ENCODE measurements at regions not wholly inside any gene's neighbourhood (a gene's known extent, or its start where the extent isn't known, plus 50 kb on each side); places are given as distances from the start of the nearest gene placed in this dataset.
"Not testable (repeated sequence)": the region's sequence is repeated elsewhere in the genome, so short reads cannot be mapped to it uniquely, and the experiment has no call there.

- DNase-seq, result no peak
Measured at GRCh38 chr10:4252701-4253100, 467.7 kb upstream of the KLF6 start.

DNA sequence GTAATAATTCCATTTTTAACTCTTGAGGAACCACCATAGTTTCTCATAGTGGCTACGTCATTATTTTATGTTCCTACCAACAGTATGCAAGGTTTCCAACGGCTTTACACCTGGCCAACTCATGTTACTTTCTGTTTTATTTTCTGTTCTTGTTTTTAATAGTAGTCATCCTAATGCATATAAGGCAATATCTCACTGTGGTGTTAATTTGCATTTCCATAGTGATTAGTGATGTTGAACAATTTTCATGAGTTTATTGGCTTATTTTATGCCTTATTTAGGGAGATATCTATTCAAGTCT, 465.5 kb upstream of the KLF6 start:
- no peak for DNase-seq

DNA sequence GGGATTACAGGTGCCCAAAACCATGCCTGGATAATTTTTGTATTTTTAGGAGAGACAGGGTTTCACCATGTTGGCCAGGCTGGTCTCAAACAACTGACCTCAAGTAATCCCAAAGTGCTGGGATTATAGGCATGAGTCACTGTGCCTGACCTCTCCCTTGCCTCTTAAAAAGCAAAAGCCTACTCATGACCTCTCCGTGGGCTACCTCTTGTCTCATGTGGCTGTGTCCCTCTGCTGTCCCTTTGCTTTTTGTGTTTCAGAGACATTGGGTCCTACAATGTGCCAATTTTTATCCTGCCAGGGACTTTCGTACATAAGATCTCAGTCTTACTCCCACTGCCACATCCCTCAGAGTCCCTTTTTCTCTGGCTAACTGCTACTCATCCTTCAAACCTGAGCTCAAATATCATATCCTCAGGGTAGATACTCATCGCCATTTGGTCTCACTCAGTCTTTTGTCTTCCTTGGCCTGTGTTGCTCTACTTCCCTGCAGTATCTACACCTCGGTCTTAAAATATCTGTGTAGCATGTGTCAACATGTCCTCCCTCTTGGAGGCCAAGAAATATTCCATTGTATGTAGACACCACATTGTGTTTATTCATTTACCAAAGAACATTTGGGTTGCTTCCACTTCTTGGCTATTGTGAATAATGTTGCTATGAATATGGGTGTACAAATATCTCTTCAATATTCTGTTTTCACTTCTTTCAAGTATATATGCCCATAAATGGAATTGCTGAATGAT, 465.0 kb upstream of the KLF6 start:
- DNase-seq, result no peak

- no peak for DNase-seq
Measured at GRCh38 chr10:4247379-4247778, 462.4 kb upstream of the KLF6 start.

DNA sequence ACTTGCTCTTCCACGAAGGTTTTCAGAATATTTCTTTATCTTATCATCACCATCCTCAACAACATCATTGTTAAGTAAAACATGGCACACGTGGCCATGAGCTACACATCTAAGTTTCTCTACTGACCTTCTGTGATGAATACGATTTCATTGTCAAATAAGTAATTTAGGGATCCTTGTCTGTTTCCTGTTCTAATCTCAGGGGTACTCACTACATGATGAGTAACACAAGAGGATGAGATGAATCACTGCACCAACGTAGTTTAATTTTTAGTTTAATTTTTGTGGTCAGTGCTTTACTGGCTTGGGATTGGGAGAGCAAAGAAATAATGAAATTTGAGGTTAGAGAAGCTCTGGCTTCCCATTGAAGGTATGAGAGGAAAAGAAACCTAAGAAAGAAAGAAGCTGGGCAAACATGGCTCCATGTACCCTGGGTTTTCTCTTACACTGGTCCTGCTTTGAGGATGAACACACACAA, 461.9 kb upstream of the KLF6 start:
- DNase-seq, result no peak

DNA sequence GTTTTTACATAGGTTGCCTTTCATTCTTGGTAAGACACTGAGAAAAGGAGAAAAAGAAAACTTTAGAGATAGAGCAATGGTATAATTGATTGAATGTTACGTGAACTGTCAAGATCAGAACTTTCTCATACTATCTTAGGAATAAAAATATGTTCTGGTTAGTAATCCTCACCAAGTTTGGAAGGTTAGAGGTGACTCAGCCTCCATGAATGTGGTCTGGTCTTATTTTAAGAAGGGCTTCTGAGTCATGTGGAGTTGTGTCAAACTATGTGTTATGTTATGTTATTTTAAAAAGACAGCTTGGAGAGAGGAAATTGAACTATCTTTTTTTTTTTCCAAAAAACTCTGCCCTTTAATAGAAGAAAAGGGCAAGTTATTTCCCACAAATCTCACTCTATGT, 458.6 kb upstream of the KLF6 start:
- DNase-seq, result peak in 1 of 2 experiments; percentile 9

DNA sequence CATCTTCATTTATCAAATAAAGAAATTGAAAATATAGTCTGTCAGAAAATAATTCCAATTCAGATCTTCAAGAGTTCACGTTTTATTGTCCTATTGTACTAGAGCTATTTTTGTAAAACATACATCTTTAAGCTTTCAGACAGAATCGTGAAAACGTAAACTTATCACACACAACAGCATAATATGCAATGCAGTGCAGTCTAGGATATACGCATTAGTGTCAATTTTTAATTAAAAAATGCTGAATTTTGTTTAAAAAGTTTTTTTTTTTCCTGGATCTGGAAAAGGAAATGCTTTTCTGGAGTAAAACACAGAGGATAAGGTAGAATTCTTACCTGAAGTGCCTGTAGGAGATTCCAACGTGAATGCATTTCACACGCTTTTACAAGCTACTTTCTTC, 458.2 kb upstream of the KLF6 start:
- no peak for DNase-seq

- no peak for DNase-seq
Measured at GRCh38 chr10:4242561-4243035, 457.6 kb upstream of the KLF6 start.

- DNase-seq, result no peak
Measured at GRCh38 chr10:4241724-4242345, 456.8 kb upstream of the KLF6 start.

DNA sequence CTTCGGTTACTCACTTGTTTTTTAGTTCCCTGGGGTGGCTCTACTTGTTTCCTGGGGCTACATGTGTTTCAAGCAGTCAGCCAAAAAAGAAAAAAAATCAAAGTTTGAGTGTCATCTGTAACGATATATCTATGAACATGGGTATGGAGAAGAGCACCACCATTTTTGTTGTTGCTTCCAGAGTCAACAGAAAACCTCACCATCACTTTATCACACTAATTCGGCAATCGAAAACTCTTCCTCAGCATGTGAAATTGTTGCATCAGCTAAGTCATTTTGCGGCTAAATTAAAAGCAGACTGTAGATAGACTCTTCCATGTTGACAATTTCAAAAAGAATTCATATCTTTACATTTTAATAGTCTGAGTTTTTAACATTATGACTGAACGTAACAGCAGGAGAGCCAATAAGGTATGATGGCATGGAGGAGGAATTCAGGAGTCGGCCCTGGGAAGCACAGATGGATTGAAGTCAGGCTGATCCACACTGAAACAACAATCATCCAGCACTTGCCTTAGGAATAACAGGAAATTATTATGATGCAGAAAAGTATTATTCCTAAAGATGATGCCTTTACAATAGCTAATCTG, 455.7 kb upstream of the KLF6 start:
- DNase-seq, result no peak

GRCh38 chr10:4239186-4239585, 454.2 kb upstream of the KLF6 start:
- DNase-seq, result no peak

DNA sequence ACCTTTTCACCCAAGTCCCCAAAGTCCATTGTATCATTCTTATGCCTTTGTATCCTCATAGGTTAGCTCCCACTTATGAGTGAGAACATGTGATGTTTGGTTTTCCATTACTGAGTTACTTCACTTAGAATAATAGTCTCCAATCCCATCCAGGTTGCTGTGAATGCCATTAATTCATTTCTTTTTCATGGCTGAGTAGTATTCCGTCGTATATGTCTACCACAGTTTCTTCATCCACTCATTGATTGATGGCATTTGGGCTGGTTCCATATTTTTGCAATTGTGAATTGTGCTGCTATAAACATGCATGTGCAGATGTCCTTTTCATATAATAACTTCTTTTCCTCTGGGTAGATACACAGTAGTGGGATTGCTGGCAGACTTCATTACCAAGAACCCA, 451.9 kb upstream of the KLF6 start:
- not testable (repeated sequence) for DNase-seq

GRCh38 chr10:4234661-4235060, 449.7 kb upstream of the KLF6 start:
- DNase-seq, result peak; percentile 15 to 36

DNA sequence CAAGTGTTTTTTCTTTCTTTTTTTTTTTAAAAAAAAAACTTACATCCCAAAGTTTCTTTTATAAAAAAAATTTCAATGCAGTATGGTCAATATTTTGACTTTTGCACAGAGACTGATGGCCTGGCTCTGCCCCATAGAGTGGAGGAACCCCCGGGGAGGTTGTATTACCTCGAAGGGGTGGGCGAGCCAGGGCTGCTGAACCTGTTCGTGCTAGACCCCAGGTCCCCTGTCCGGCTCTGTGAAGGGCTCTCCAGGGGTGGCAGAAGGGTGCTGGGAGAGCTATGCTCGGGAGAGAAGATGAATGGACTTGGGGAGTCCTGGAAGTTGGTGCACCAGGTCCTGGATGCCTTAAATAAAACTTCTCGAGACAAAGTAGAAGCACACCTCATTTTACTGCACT, 446.4 kb upstream of the KLF6 start:
- DNase-seq, result no peak

DNA sequence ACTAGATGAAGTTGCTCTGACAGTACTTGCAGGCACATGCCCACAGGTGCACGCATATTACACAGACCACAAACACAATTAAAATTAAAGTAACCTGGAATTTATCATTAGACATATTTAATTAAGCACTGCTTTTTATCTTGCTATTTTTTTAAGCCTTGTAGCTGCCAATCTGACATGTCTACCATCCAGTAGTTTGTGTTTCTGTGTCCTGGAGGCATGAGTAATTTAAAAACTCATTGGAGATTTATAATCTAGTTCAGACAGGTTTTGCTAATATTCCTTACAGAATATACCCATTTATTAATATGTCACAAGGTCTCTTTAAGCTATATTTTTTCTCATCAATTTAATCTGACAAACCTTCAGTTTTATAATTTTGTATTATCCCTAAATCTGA, 445.0 kb upstream of the KLF6 start:
- DNase-seq, result no peak

GRCh38 chr10:4229106-4229505, 444.1 kb upstream of the KLF6 start:
- no peak for DNase-seq

GRCh38 chr10:4227586-4227985, 442.6 kb upstream of the KLF6 start:
- DNase-seq, result no peak

DNA sequence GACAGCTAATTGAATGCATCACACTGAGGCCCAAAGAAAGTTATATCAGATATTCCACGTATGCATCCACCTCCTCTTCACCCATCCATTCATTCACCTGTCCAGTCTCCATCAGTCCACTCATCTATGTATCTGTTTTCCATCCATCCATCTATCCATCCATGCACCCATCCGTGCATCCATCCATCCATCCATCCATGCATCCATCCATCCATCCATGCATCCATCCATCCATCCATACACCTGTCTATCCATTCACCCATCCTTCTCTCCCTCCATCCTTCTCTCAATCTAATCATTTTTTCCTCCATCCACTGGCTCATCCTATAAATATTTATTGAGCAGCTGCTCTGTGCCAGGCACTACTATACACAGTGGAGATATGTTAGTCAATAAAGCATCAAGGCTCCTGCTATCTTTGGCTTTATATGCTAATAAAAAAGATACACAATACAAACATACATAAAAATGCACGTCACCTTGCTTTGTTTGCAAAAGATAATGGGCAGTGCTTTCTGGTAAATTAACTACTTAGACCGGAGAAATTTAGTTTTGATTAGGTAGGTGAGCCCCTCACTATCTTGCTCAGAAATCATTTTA, 442.0 kb upstream of the KLF6 start:
- no peak for DNase-seq

GRCh38 chr10:4224178-4224577, 439.2 kb upstream of the KLF6 start:
- DNase-seq, result no peak

DNA sequence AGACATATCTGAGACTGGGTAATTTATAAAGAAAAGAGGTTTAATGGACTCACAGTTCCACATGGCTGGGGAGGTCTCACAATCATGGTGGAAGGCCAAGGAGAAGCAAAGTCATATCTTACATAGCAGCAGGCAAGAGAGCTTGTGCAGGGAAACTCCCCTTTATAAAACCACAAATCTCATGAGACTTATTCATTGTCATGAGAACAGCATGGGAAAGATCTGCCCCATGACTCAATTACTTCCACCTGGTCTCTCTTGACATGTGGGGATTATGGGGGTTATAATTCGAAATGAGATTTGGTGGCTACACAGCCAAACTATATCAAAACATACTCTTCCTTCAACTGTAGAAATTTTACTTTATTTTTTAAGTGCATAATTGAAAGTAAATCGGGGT, 436.3 kb upstream of the KLF6 start:
- DNase-seq, result not testable (repeated sequence)

DNA sequence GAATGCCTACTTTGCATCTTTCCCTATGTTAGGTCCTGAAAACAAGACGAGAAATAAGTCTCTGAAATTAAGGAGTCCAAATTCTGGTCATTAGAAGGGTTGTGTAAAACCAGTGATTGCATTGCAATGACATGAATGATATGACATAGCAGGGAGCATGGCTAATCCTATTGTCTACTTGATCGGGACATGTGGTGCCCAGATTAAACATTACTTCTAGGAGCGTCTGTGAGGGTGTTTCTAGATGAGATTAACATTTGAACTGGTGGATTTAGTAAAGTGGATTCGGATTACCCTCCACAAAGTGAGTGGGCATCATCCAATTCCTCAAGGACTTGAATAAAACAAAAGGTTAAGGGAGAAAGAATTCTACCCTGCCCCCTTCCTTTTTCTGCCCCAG, 434.9 kb upstream of the KLF6 start:
- DNase-seq, result no peak

GRCh38 chr10:4217653-4218052, 432.6 kb upstream of the KLF6 start:
- DNase-seq, result no peak

GRCh38 chr10:4217187-4217586, 432.2 kb upstream of the KLF6 start:
- DNase-seq, result no peak

GRCh38 chr10:4216726-4217125, 431.7 kb upstream of the KLF6 start:
- DNase-seq, result no peak

Measured in activated CD4-positive, alpha-beta T cell treated with anti-CD3 and anti-CD28 coated beads, Interleukin-2, amount 50 U/mL, for 48 hours (primary cell).